Heart right ventricle (tissue), 16 donors: ENCODE measurements at regions not wholly inside any gene's neighbourhood (a gene's known extent, or its start where the extent isn't known, plus 50 kb on each side); places are given as distances from the start of the nearest gene placed in this dataset.

Source experiments
- ATAC-seq, 8 donors: fragments of 200-7000 bp; cut with Tn5 transposase; one replicate each; pipeline ENCODE4 v1.9.1; 2020; ENCODE audit warnings: mild to moderate bottlenecking in 8 of 8, moderate library complexity in 8 of 8, moderate number of reproducible peaks in 1 of 8
- DNase-seq, 2 donors: peaks; one replicate each; pipeline ENCODE4 v3.0.0-alpha.2; 2020
- H3K27ac ChIP-seq, 10 donors: fragments of 200-600 bp; sonication (generic) in 2 of 10; one replicate each; pipeline versions ENCODE4 v1.5.0 to v1.8.0; 2020 to 2022; ENCODE audit warnings: mild to moderate bottlenecking in 3 of 10
- H3K27me3 ChIP-seq, 7 donors: fragments of 200-600 bp; one replicate each; pipeline ENCODE4 v1.8.0; 2021 to 2022; ENCODE audit warnings: mild to moderate bottlenecking in 2 of 7
- H3K36me3 ChIP-seq, 9 donors: fragments of 200-600 bp; sonication (generic) in 1 of 9; one replicate each; pipeline versions ENCODE4 v1.5.0 to v1.8.0; 2020 to 2022; ENCODE audit warnings: mild to moderate bottlenecking in 2 of 9
- H3K4me1 ChIP-seq, 9 donors: fragments of 200-600 bp; sonication (generic) in 1 of 9; one replicate each; pipeline versions ENCODE4 v1.5.0 to v1.8.0; 2020 to 2022; ENCODE audit warnings: mild to moderate bottlenecking in 4 of 9
- H3K4me3 ChIP-seq, 10 donors: fragments of 200-600 bp; sonication (generic) in 2 of 10; one replicate each; pipeline versions ENCODE4 v1.5.0 to v1.8.0; 2020 to 2022; ENCODE audit warnings: mild to moderate bottlenecking in 7 of 10, moderate library complexity in 2 of 10
- H3K9me3 ChIP-seq, 11 donors: fragments of 200-600 bp in 10 of 11; sonication (generic) in 2 of 11; one replicate each; pipeline versions ENCODE4 v1.5.0 to v1.8.0; 2013 to 2022; ENCODE audit warnings: mild to moderate bottlenecking in 2 of 11, control low read depth in 1 of 11, moderate library complexity in 1 of 11
- WGBS, 2 donors: extraction: QIAGEN DNeasy Blood & Tissue Kit; methylation state at CpG; one replicate each; pipeline ENCODE4 v1.1.7; 2013; ENCODE audit warnings: inconsistent platforms in 1 of 2; 5-methylcytosine and 5-hydroxymethylcytosine counted together
- intact Hi-C, 10 donors: fragments of 100-400 bp; cut with DNase I; formaldehyde crosslinking; loops; one replicate each; pipeline versions ENCODE4 v1.11.1 to v1.14.2; 2022
- TF ChIP-seq, protein P1 (sequence below), 9 donors: fragments of 200-600 bp; sonication (generic) in 2 of 9; IDR thresholded peaks; one replicate each; pipeline versions ENCODE4 v1.5.0 to v1.8.0; 2021 to 2022; ENCODE audit warnings: antibody characterized with exemption in 9 of 9, mild to moderate bottlenecking in 5 of 9, moderate library complexity in 1 of 9
- donor health status: Arrhythmogenic right ventricular cardiomyopathy.
- donor health status: ischemic (EF 13 %, LVEDD 7.1; RV severe dilation, severe dysfunction).
- donor health status: healthy with polysubstance abuse.
- donor health status: DM: no; HTN: yes; CAD: no.
- donor health status: DM: no; HTN: no; CAD: no.
- donor health status: ischemic (EF 25% LVEDD 6.9; RV normal size, moderate dysfunction).
- donor health status: ischemic (EF 25% LVEDD 5.7; RV mildly dilated, moderate dysfunction).
- donor health status: healthy.
- donor health status: DM: yes; HTN: yes; CAD: no.
- donor health status: Ischemic cardiomyopathy.
- donor health status: ischemic (EF 35%, LVEDD 5.7; RV mildly dilated, moderate dysfunction).
- donor health status: nonischemic (EF 11% LVEDD 7.7; RV severe dilation, severe dysfunction).
- donor health status: DM: yes; HTN: yes; CAD: no.
- donor health status: PGD.
- donor health status: ischemic (EF 29% LVEDD 5.4; RV normal size, mild dysfunction).
- donor health status: nonischemic (EF 23%, LVEDD 6.1; RV moderate dilation, normal function).

DNA sequence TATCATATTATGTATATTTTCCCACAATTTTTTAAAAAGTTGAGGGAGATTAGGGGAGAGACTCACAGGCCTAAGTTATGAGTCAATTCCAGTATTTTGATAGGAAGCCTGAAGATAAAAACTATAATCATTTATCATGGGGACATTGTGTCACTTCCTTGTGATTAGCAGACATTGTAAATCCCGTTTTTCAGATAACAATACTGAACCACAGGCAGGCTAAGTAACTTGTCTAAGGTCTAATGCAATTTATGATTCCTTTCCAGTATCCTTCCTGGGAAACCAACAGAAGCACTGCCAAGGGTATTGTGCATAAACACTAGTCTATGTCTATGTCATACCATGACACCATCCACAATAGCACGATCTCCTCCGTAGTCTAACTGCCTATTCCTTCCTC is 235.2 kb upstream of the PIK3C3 start:
- intact Hi-C loops: no loop called here
- Histone ChIP-seq H3K36me3 (no peaks in the 10 kb centered on the region), H3K4me3 (no peak overlapping the region), H3K27me3 (no peaks in the 10 kb centered on the region), H3K4me1 (no peaks in the 10 kb centered on the region), H3K27ac (no peak overlapping the region), H3K9me3 (no peaks in the 10 kb centered on the region)
- 42 to 54% methylated on average over 3 of the region's 3 CpGs for WGBS, 2 donors
- ATAC-seq (no peak), DNase-seq (no peak)
- TF ChIP-seq, protein P1, sequence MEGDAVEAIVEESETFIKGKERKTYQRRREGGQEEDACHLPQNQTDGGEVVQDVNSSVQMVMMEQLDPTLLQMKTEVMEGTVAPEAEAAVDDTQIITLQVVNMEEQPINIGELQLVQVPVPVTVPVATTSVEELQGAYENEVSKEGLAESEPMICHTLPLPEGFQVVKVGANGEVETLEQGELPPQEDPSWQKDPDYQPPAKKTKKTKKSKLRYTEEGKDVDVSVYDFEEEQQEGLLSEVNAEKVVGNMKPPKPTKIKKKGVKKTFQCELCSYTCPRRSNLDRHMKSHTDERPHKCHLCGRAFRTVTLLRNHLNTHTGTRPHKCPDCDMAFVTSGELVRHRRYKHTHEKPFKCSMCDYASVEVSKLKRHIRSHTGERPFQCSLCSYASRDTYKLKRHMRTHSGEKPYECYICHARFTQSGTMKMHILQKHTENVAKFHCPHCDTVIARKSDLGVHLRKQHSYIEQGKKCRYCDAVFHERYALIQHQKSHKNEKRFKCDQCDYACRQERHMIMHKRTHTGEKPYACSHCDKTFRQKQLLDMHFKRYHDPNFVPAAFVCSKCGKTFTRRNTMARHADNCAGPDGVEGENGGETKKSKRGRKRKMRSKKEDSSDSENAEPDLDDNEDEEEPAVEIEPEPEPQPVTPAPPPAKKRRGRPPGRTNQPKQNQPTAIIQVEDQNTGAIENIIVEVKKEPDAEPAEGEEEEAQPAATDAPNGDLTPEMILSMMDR (IDR thresholded peaks at IDR 0.05): no peak

DNA sequence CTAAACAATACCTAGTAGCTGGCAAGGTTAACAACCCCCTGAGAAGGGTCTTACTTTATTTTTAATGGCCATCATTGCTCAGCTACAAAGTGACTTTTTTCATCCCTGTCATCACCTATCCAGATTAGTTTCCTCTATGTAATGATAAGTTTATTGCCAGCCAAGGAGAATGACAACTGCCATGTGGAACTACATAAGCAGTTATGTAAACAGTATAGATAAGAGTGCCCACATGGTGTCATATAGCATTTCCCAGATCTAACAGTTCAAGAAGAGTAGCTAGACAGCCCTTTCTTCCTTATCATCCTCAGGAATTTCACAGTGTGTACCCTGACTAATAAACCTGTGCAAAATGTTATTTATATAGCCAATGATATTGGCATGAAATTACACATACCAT is 240.2 kb upstream of the PIK3C3 start:
- Histone ChIP-seq H3K27me3 (no peaks in the 10 kb centered on the region), H3K27ac (no peak overlapping the region), H3K4me3 (no peak overlapping the region), H3K4me1 (no peaks in the 10 kb centered on the region), H3K9me3 (no peaks in the 10 kb centered on the region), H3K36me3 (no peaks in the 10 kb centered on the region)
- TF ChIP-seq, protein P1 (IDR thresholded peaks at IDR 0.05): no peak
- no peak for ATAC-seq
- intact Hi-C loops: no loop called here
- DNase-seq: no peak

- no peak overlapping the region for H3K4me3 ChIP-seq
- H3K27me3 ChIP-seq: no peaks in the 10 kb centered on the region
- TF ChIP-seq, protein P1 (IDR thresholded peaks at IDR 0.05): no peak
- no peak overlapping the region for H3K27ac ChIP-seq
- H3K9me3 ChIP-seq: no peaks in the 10 kb centered on the region
- ATAC-seq: no peak
- 70 to 73% methylated on average over 3 of the region's 3 CpGs for WGBS, 2 donors
- no peaks in the 10 kb centered on the region for H3K36me3 ChIP-seq
- no peak for DNase-seq
- intact Hi-C loops: no loop called here
- no peaks in the 10 kb centered on the region for H3K4me1 ChIP-seq
These were observed 240.8 kb upstream of the PIK3C3 start for GRCh38 chr18:41713969-41714825.

- Histone ChIP-seq H3K9me3 (no peaks in the 10 kb centered on the region), H3K36me3 (no peaks in the 10 kb centered on the region), H3K27ac (no peak overlapping the region), H3K4me1 (no peaks in the 10 kb centered on the region), H3K4me3 (no peak overlapping the region), H3K27me3 (no peaks in the 10 kb centered on the region)
- ATAC-seq: no peak
- intact Hi-C loops: no loop called here
- TF ChIP-seq, protein P1 (IDR thresholded peaks at IDR 0.05): no peak
- WGBS, 2 donors: 77 to 93% methylated on average over 3 of the region's 3 CpGs
- no peak for DNase-seq
These were observed 248.7 kb upstream of the PIK3C3 start for GRCh38 chr18:41706301-41706700.
